IMR-90 (cell line): ENCODE measurements at regions not wholly inside any gene's neighbourhood (a gene's known extent, or its start where the extent isn't known, plus 50 kb on each side); places are given as distances from the start of the nearest gene placed in this dataset.

ENCODE experiments used
- MAFK ChIP-seq: IDR thresholded peaks from 2 replicates; pipeline ENCODE4 v1.6.1; 2012; ENCODE audit warnings: low read depth, low read length, improper control_type of control experiment
- MAZ ChIP-seq: IDR thresholded peaks from 2 replicates; pipeline ENCODE4 v1.6.1; 2012; ENCODE audit warnings: low read depth, mild to moderate bottlenecking, low read length, improper control_type of control experiment, moderate library complexity, borderline replicate concordance
- MXI1 ChIP-seq: IDR thresholded peaks from 2 replicates; pipeline ENCODE4 v1.6.1; 2012; ENCODE audit warnings: low read depth, mild to moderate bottlenecking, low read length, moderate library complexity, borderline replicate concordance
- POLR2A ChIP-seq: IDR thresholded peaks from 2 replicates; pipeline ENCODE4 v1.6.1; 2012; ENCODE audit warnings: mild to moderate bottlenecking, low read depth, low read length
- RAD21 ChIP-seq: IDR thresholded peaks from 2 replicates; pipeline ENCODE4 v1.6.1; 2012; ENCODE audit warnings: low read length, improper control_type of control experiment
- RFX5 ChIP-seq: IDR thresholded peaks from 2 replicates; pipeline ENCODE4 v1.8.0; 2012; ENCODE audit warnings: low read depth, mild to moderate bottlenecking, low read length, moderate library complexity
- SMC3 ChIP-seq: fragments of 150-350 bp; IDR thresholded peaks from 2 replicates; pipeline ENCODE4 v1.6.1; 2016; ENCODE audit warnings: low read depth, mild to moderate bottlenecking, antibody characterized with exemption, low read length, moderate library complexity
- TF ChIP-seq, protein P1 (sequence below): conservative IDR thresholded peaks from 2 replicates; pipeline ENCODE4 v1.5.1; 2012; ENCODE audit warnings: mild to moderate bottlenecking, low read depth, low read length, improper control_type of control experiment
- TF ChIP-seq, protein P2 (sequence below): fragments of 150-350 bp; IDR thresholded peaks from 2 replicates; pipeline ENCODE4 v1.6.1; 2017; ENCODE audit warnings: mild to moderate bottlenecking, antibody characterized with exemption, low read length, low read depth
- TF ChIP-seq, protein P3 (sequence below): fragments of 150-350 bp; IDR thresholded peaks from 2 replicates; pipeline ENCODE4 v1.6.1; 2016; ENCODE audit warnings: low read depth, mild to moderate bottlenecking, low read length, moderate library complexity, borderline replicate concordance

DNA sequence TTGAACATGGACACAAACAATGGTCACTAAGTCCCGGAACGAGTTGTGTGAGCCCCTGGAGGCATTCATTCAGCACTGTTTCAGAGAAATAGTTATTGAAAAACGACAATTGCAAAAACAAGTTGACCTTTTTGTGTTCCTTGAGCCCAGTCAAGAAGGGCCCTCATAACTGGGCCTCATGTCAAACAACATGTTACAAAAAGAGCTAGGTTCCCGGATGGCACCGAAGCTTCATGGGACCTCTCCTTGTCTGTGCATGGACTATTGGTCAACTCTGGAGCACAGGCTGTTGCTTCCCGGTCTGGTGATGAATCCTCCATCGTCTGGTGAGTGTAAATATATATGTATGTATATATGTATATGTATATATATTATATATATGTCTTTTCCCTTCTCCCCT lies 176.6 kb downstream of the ALG10 start:
- TF ChIP-seq POLR2A (no peak), RAD21 (no peak), RFX5 (no peak), MAFK (no peak), MXI1 (no peak), MAZ (no peak), SMC3 (no peak)
- TF ChIP-seq, protein P1, sequence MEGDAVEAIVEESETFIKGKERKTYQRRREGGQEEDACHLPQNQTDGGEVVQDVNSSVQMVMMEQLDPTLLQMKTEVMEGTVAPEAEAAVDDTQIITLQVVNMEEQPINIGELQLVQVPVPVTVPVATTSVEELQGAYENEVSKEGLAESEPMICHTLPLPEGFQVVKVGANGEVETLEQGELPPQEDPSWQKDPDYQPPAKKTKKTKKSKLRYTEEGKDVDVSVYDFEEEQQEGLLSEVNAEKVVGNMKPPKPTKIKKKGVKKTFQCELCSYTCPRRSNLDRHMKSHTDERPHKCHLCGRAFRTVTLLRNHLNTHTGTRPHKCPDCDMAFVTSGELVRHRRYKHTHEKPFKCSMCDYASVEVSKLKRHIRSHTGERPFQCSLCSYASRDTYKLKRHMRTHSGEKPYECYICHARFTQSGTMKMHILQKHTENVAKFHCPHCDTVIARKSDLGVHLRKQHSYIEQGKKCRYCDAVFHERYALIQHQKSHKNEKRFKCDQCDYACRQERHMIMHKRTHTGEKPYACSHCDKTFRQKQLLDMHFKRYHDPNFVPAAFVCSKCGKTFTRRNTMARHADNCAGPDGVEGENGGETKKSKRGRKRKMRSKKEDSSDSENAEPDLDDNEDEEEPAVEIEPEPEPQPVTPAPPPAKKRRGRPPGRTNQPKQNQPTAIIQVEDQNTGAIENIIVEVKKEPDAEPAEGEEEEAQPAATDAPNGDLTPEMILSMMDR: no peak
- TF ChIP-seq, protein P2, sequence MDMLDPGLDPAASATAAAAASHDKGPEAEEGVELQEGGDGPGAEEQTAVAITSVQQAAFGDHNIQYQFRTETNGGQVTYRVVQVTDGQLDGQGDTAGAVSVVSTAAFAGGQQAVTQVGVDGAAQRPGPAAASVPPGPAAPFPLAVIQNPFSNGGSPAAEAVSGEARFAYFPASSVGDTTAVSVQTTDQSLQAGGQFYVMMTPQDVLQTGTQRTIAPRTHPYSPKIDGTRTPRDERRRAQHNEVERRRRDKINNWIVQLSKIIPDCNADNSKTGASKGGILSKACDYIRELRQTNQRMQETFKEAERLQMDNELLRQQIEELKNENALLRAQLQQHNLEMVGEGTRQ: no peak
- TF ChIP-seq, protein P3, sequence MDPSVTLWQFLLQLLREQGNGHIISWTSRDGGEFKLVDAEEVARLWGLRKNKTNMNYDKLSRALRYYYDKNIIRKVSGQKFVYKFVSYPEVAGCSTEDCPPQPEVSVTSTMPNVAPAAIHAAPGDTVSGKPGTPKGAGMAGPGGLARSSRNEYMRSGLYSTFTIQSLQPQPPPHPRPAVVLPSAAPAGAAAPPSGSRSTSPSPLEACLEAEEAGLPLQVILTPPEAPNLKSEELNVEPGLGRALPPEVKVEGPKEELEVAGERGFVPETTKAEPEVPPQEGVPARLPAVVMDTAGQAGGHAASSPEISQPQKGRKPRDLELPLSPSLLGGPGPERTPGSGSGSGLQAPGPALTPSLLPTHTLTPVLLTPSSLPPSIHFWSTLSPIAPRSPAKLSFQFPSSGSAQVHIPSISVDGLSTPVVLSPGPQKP: no peak
